ENCODE measurements at regions not wholly inside any gene's neighbourhood (a gene's known extent, or its start where the extent isn't known, plus 50 kb on each side); places are given as distances from the start of the nearest gene placed in this dataset.
"Not testable (repeated sequence)": the region's sequence is repeated elsewhere in the genome, so short reads cannot be mapped to it uniquely, and the experiment has no call there.

GRCh38 chr4:9505341-9505740, 61.1 kb downstream of the DEFB131A start:
- not testable (repeated sequence) for H3K4me1 Mint-ChIP-seq (ENCODE audit: low read depth, unreplicated experiment); H3K36me3 Mint-ChIP-seq (ENCODE audit: low read depth, unreplicated experiment); H3K27ac ChIP-seq (ENCODE audit: low read depth, low read length); FAIRE-seq; H3K27me3 Mint-ChIP-seq (ENCODE audit: low read depth, unreplicated experiment); H3K4me3 Mint-ChIP-seq (ENCODE audit: unreplicated experiment); H4K20me1 ChIP-seq (ENCODE audit: insufficient read depth, low read length); H3K9me3 ChIP-seq (ENCODE audit: insufficient read depth, low read depth, low read length); H3K79me2 ChIP-seq (ENCODE audit: insufficient read depth, low read length); H3K27ac Mint-ChIP-seq (ENCODE audit: unreplicated experiment); H3K9ac ChIP-seq (ENCODE audit: low read length); H3K4me1 ChIP-seq (ENCODE audit: insufficient read depth, low read length); H3K4me2 ChIP-seq (ENCODE audit: low read length); H3K9me3 Mint-ChIP-seq (ENCODE audit: unreplicated experiment); H3K36me3 ChIP-seq (ENCODE audit: insufficient read depth, low read length); H2AFZ ChIP-seq (ENCODE audit: low read depth, low read length); DNase-seq (ENCODE audit: low read depth); H3K27me3 ChIP-seq (ENCODE audit: insufficient read depth, low read length); H3K4me3 ChIP-seq (ENCODE audit: insufficient read depth, low read depth, low read length)

GRCh38 chr4:9506672-9507071, 62.5 kb downstream of the DEFB131A start:
- not testable (repeated sequence) for H3K4me3 Mint-ChIP-seq (ENCODE audit: unreplicated experiment); H3K9ac ChIP-seq (ENCODE audit: low read length); H3K4me3 ChIP-seq (ENCODE audit: insufficient read depth, low read depth, low read length); H3K27me3 ChIP-seq (ENCODE audit: insufficient read depth, low read length); H3K27ac ChIP-seq (ENCODE audit: low read depth, low read length); H3K79me2 ChIP-seq (ENCODE audit: insufficient read depth, low read length); H3K27ac Mint-ChIP-seq (ENCODE audit: unreplicated experiment); H3K4me1 ChIP-seq (ENCODE audit: insufficient read depth, low read length); H3K4me2 ChIP-seq (ENCODE audit: low read length); H2AFZ ChIP-seq (ENCODE audit: low read depth, low read length); H3K9me3 Mint-ChIP-seq (ENCODE audit: unreplicated experiment); FAIRE-seq; H3K27me3 Mint-ChIP-seq (ENCODE audit: low read depth, unreplicated experiment); H3K36me3 Mint-ChIP-seq (ENCODE audit: low read depth, unreplicated experiment); H3K9me3 ChIP-seq (ENCODE audit: insufficient read depth, low read depth, low read length); H3K36me3 ChIP-seq (ENCODE audit: insufficient read depth, low read length); H3K4me1 Mint-ChIP-seq (ENCODE audit: low read depth, unreplicated experiment); DNase-seq (ENCODE audit: low read depth); H4K20me1 ChIP-seq (ENCODE audit: insufficient read depth, low read length)

- not testable (repeated sequence) for H3K9me3 Mint-ChIP-seq (ENCODE audit: unreplicated experiment); H3K4me1 ChIP-seq (ENCODE audit: insufficient read depth, low read length); H4K20me1 ChIP-seq (ENCODE audit: insufficient read depth, low read length); FAIRE-seq; H3K4me2 ChIP-seq (ENCODE audit: low read length); H3K9me3 ChIP-seq (ENCODE audit: insufficient read depth, low read depth, low read length); H3K4me3 Mint-ChIP-seq (ENCODE audit: unreplicated experiment); H2AFZ ChIP-seq (ENCODE audit: low read depth, low read length); H3K79me2 ChIP-seq (ENCODE audit: insufficient read depth, low read length); H3K4me3 ChIP-seq (ENCODE audit: insufficient read depth, low read depth, low read length); H3K36me3 ChIP-seq (ENCODE audit: insufficient read depth, low read length); H3K27ac Mint-ChIP-seq (ENCODE audit: unreplicated experiment); H3K27me3 Mint-ChIP-seq (ENCODE audit: low read depth, unreplicated experiment); H3K4me1 Mint-ChIP-seq (ENCODE audit: low read depth, unreplicated experiment); H3K27me3 ChIP-seq (ENCODE audit: insufficient read depth, low read length); H3K27ac ChIP-seq (ENCODE audit: low read depth, low read length); H3K9ac ChIP-seq (ENCODE audit: low read length); H3K36me3 Mint-ChIP-seq (ENCODE audit: low read depth, unreplicated experiment); DNase-seq (ENCODE audit: low read depth)
Observed at GRCh38 chr4:9512941-9513340, 68.7 kb downstream of the DEFB131A start.

GRCh38 chr4:9519631-9520030, 75.4 kb downstream of the DEFB131A start:
- not testable (repeated sequence) for H4K20me1 ChIP-seq (ENCODE audit: insufficient read depth, low read length); H3K9me3 ChIP-seq (ENCODE audit: insufficient read depth, low read depth, low read length); H3K27ac Mint-ChIP-seq (ENCODE audit: unreplicated experiment); H3K9me3 Mint-ChIP-seq (ENCODE audit: unreplicated experiment); FAIRE-seq; H3K9ac ChIP-seq (ENCODE audit: low read length); H2AFZ ChIP-seq (ENCODE audit: low read depth, low read length); H3K4me3 Mint-ChIP-seq (ENCODE audit: unreplicated experiment); H3K4me1 ChIP-seq (ENCODE audit: insufficient read depth, low read length); H3K27me3 Mint-ChIP-seq (ENCODE audit: low read depth, unreplicated experiment); H3K4me1 Mint-ChIP-seq (ENCODE audit: low read depth, unreplicated experiment); H3K4me2 ChIP-seq (ENCODE audit: low read length); H3K79me2 ChIP-seq (ENCODE audit: insufficient read depth, low read length); H3K4me3 ChIP-seq (ENCODE audit: insufficient read depth, low read depth, low read length); H3K27me3 ChIP-seq (ENCODE audit: insufficient read depth, low read length); H3K36me3 Mint-ChIP-seq (ENCODE audit: low read depth, unreplicated experiment); H3K36me3 ChIP-seq (ENCODE audit: insufficient read depth, low read length); H3K27ac ChIP-seq (ENCODE audit: low read depth, low read length); DNase-seq (ENCODE audit: low read depth)

- H3K4me1 ChIP-seq (ENCODE audit: insufficient read depth, low read length); H3K4me1 Mint-ChIP-seq (ENCODE audit: low read depth, unreplicated experiment); H4K20me1 ChIP-seq (ENCODE audit: insufficient read depth, low read length); H3K9ac ChIP-seq (ENCODE audit: low read length); H3K4me3 Mint-ChIP-seq (ENCODE audit: unreplicated experiment); H3K9me3 ChIP-seq (ENCODE audit: insufficient read depth, low read depth, low read length); H3K36me3 Mint-ChIP-seq (ENCODE audit: low read depth, unreplicated experiment); H3K27me3 Mint-ChIP-seq (ENCODE audit: low read depth, unreplicated experiment); H3K27ac Mint-ChIP-seq (ENCODE audit: unreplicated experiment); FAIRE-seq; H3K36me3 ChIP-seq (ENCODE audit: insufficient read depth, low read length); H3K27ac ChIP-seq (ENCODE audit: low read depth, low read length); DNase-seq (ENCODE audit: low read depth); H3K4me3 ChIP-seq (ENCODE audit: insufficient read depth, low read depth, low read length); H3K9me3 Mint-ChIP-seq (ENCODE audit: unreplicated experiment); H3K4me2 ChIP-seq (ENCODE audit: low read length); H2AFZ ChIP-seq (ENCODE audit: low read depth, low read length); H3K79me2 ChIP-seq (ENCODE audit: insufficient read depth, low read length); H3K27me3 ChIP-seq (ENCODE audit: insufficient read depth, low read length): not testable (repeated sequence)
Observed at GRCh38 chr4:9522903-9523302, 78.7 kb downstream of the DEFB131A start.

GRCh38 chr4:9524406-9524805, 80.2 kb downstream of the DEFB131A start:
- H2AFZ ChIP-seq (ENCODE audit: low read depth, low read length); H3K27ac ChIP-seq (ENCODE audit: low read depth, low read length); H3K4me2 ChIP-seq (ENCODE audit: low read length); H4K20me1 ChIP-seq (ENCODE audit: insufficient read depth, low read length); H3K4me3 ChIP-seq (ENCODE audit: insufficient read depth, low read depth, low read length); H3K9me3 ChIP-seq (ENCODE audit: insufficient read depth, low read depth, low read length); H3K4me1 ChIP-seq (ENCODE audit: insufficient read depth, low read length); H3K27me3 ChIP-seq (ENCODE audit: insufficient read depth, low read length); H3K36me3 Mint-ChIP-seq (ENCODE audit: low read depth, unreplicated experiment); DNase-seq (ENCODE audit: low read depth); H3K79me2 ChIP-seq (ENCODE audit: insufficient read depth, low read length); H3K9ac ChIP-seq (ENCODE audit: low read length); H3K36me3 ChIP-seq (ENCODE audit: insufficient read depth, low read length); H3K4me1 Mint-ChIP-seq (ENCODE audit: low read depth, unreplicated experiment); H3K9me3 Mint-ChIP-seq (ENCODE audit: unreplicated experiment); H3K27ac Mint-ChIP-seq (ENCODE audit: unreplicated experiment); H3K4me3 Mint-ChIP-seq (ENCODE audit: unreplicated experiment); FAIRE-seq: not testable (repeated sequence)
- H3K27me3 Mint-ChIP-seq (ENCODE audit: low read depth, unreplicated experiment) = peaks cover 16% of the 10 kb centered on the region
